Mucosa of descending colon (tissue), 3 donors: ENCODE measurements at regions not wholly inside any gene's neighbourhood (a gene's known extent, or its start where the extent isn't known, plus 50 kb on each side); places are given as distances from the start of the nearest gene placed in this dataset.

Source experiments
- ATAC-seq: fragments of 200-7000 bp; cut with Tn5 transposase; one replicate; pipeline ENCODE4 v1.9.1; 2020; ENCODE audit warnings: mild to moderate bottlenecking, moderate library complexity
- DNase-seq, 3 donors: peaks; one replicate each; pipeline ENCODE4 v3.0.0-alpha.2; 2020
- H3K36me3 ChIP-seq: fragments of 200-600 bp; one replicate; pipeline ENCODE4 v1.8.0; 2021; ENCODE audit warnings: low read depth, mild to moderate bottlenecking
- H3K4me1 ChIP-seq: fragments of 200-600 bp; one replicate; pipeline ENCODE4 v1.8.0; 2021; ENCODE audit warnings: low read depth, mild to moderate bottlenecking
- H3K4me3 ChIP-seq: fragments of 200-600 bp; one replicate; pipeline ENCODE4 v1.8.0; 2021; ENCODE audit warnings: mild to moderate bottlenecking
- H3K9me3 ChIP-seq: fragments of 200-600 bp; one replicate; pipeline ENCODE4 v1.8.0; 2021; ENCODE audit warnings: mild to moderate bottlenecking
- CTCF ChIP-seq: fragments of 200-600 bp; IDR thresholded peaks from one replicate; pipeline ENCODE4 v1.8.0; 2022; ENCODE audit warnings: antibody characterized with exemption, mild to moderate bottlenecking
- intact Hi-C, 2 donors: fragments of 100-400 bp; cut with DNase I in 1 of 2; cut with micrococcal nuclease in 1 of 2; formaldehyde crosslinking; loops; one replicate each; pipeline versions ENCODE4 v1.11.0 to v1.11.1; 2022; cut with DNase I, micrococcal nuclease
- donor health status: DM: no; HTN: no; CAD: no; lungs with moderate emphysema.
- donor health status: DM: no; HTN: no; CAD: no.
- donor health status: DM: no; HTN: yes; CAD: no.

GRCh38 chr1:80640978-80641377 is 1159.8 kb upstream of the ADGRL2 start:
- DNase-seq (no peak), ATAC-seq (no peak)
- H3K4me3 ChIP-seq, result no peak overlapping the region
- no peak for TF ChIP-seq CTCF
- intact Hi-C loops, result no loop called here
- no peaks in the 10 kb centered on the region for H3K36me3 ChIP-seq
- H3K4me1 ChIP-seq, result no peaks in the 10 kb centered on the region
- H3K9me3 ChIP-seq, result no peaks in the 10 kb centered on the region

- H3K36me3 ChIP-seq, result no peaks in the 10 kb centered on the region
- no peak for DNase-seq
- intact Hi-C loops, result no loop called here
These were observed 1160.8 kb upstream of the ADGRL2 start for GRCh38 chr1:80639777-80640533.

GRCh38 chr1:80633947-80634706 is 1166.6 kb upstream of the ADGRL2 start:
- TF ChIP-seq CTCF, result no peak
- intact Hi-C loops, result no loop called here
- no peaks in the 10 kb centered on the region for H3K4me1 ChIP-seq
- ATAC-seq (no peak), DNase-seq (no peak)
- H3K36me3 ChIP-seq, result no peaks in the 10 kb centered on the region
- H3K4me3 ChIP-seq, result no peak overlapping the region
- no peaks in the 10 kb centered on the region for H3K9me3 ChIP-seq

More at GRCh38 chr1:80639777-80640533, 1160.8 kb upstream of the ADGRL2 start:
- no peak overlapping the region for H3K4me3 ChIP-seq
- no peak for TF ChIP-seq CTCF
- no peaks in the 10 kb centered on the region for H3K9me3 ChIP-seq
- peak; percentile 11 for ATAC-seq
- no peaks in the 10 kb centered on the region for H3K4me1 ChIP-seq

GRCh38 chr1:80632284-80632683 is 1168.5 kb upstream of the ADGRL2 start:
- no peaks in the 10 kb centered on the region for H3K4me1 ChIP-seq
- no peaks in the 10 kb centered on the region for H3K9me3 ChIP-seq
- no peaks in the 10 kb centered on the region for H3K36me3 ChIP-seq
- no peak overlapping the region for H3K4me3 ChIP-seq
- intact Hi-C loops, result no loop called here
- ATAC-seq, result no peak
- DNase-seq, result no peak
- no peak for TF ChIP-seq CTCF

GRCh38 chr1:80629304-80629837 is 1171.4 kb upstream of the ADGRL2 start:
- Histone ChIP-seq H3K4me1 (no peaks in the 10 kb centered on the region), H3K36me3 (no peaks in the 10 kb centered on the region), H3K9me3 (no peaks in the 10 kb centered on the region), H3K4me3 (no peak overlapping the region)
- intact Hi-C loops, result no loop called here
- no peak for TF ChIP-seq CTCF
- DNase-seq (no peak), ATAC-seq (no peak)
